GM19324 (cell line): ENCODE measurements at regions not wholly inside any gene's neighbourhood (a gene's known extent, or its start where the extent isn't known, plus 50 kb on each side); places are given as distances from the start of the nearest gene placed in this dataset.
"Not testable (repeated sequence)": the region's sequence is repeated elsewhere in the genome, so short reads cannot be mapped to it uniquely, and the experiment has no call there.

Experiments
- ATAC-seq: cut with Tn5 transposase; IDR thresholded peaks from one replicate; pipeline ENCODE4 v1.9.1; 2021; ENCODE audit warnings: mild to moderate bottlenecking, moderate library complexity; ENCODE audit not compliant: unreplicated experiment, low FRiP score

DNA sequence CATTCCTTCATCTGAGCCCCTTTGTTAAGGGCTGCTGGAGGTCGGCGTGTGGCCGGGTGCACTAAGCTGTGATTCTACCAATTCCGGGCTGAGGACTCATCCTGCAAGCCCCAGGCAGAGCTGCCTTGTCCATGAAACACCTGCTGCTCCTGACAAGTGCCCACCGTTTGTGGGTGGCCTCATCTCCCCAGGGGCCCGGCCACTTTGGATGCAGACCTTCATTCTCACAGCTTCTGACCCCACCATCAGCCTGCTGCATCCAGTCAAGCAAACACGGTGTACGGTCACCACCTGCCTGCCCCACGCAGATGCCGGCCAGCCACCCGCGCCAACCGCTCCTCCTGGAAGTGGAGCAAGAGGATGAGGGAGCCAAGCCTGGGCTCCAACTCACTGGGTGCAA lies 382.7 kb downstream of the THBS2 start:
- no peak for ATAC-seq

DNA sequence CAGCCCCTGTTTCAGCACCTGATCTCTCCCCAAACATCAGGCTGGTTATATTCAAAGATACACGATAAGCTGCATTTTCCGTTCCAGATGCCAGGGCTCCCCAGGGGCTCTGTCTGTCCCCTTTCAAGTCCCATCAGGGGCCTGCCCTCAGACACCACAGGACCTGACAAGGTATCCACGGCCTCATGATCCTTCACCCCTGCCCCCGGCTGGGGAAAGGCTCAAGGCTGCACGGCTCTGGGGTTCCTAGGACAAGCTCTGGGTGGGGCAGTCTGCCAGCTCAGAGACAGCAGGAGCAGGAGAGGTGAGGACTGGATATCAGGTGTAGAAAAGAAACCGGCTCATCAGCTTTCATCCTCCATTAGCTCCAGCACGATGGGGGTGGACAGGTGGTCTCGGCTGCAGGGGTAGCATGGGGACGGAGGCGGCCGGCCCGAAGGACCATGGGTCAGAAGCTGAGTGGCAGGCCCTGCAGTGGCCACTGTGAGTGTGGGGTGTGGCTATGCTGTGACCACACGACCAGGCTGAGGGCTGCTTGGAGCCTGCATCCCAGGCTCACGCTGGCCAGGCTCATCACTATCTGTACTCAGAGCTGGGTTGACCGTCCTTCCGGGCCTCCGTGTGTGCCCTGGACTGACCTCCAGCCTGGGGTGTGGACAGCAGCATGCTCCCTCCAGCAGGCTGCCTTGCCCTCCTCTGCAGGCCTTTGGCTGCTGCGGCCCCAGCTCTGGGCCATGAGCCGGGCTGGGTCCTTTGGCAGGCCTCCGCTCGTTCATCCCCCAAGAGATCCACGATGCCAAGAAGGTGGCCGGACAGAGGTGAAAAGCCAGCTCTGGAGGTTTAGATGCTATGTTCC lies 386.2 kb downstream of the THBS2 start:
- no peak for ATAC-seq

DNA sequence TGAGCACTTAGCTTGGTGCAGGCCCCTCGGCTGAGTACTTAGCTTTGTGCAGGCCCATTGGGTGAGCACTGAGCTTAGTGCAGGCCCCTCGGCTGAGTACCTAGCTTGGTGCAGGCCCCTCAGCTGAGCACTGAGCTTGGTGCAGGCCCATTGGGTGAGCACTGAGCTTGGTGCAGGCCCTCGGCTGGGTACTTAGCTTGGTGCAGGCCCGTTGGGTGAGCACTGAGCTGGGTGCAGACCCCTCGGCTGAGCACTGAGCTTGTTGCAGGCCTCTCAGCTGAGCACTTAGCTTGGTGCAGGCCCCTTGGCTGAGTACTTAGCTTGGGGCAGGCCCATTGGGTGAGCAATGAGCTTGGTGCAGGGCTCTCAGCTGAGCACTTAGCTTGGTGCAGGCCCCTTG lies 387.1 kb downstream of the THBS2 start:
- ATAC-seq: no peak

DNA sequence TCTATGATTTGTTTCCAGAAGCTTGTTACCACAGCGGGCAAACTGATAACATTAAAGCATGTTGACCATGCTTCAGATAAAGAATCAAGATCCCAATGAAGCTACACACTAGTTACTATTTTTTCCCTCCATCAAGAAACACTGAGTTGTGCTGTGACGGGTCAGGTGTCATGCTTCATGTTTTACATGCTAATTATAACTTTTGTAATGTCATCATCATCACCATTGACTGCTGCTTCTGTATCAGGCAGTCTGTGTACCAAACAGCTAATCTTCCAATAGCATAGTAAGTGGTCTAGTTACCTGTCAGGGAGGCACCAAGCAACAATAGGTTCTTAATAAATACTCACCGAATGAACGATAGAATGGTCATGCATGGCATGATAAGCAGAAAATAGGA lies 388.1 kb downstream of the THBS2 start:
- ATAC-seq: no peak

DNA sequence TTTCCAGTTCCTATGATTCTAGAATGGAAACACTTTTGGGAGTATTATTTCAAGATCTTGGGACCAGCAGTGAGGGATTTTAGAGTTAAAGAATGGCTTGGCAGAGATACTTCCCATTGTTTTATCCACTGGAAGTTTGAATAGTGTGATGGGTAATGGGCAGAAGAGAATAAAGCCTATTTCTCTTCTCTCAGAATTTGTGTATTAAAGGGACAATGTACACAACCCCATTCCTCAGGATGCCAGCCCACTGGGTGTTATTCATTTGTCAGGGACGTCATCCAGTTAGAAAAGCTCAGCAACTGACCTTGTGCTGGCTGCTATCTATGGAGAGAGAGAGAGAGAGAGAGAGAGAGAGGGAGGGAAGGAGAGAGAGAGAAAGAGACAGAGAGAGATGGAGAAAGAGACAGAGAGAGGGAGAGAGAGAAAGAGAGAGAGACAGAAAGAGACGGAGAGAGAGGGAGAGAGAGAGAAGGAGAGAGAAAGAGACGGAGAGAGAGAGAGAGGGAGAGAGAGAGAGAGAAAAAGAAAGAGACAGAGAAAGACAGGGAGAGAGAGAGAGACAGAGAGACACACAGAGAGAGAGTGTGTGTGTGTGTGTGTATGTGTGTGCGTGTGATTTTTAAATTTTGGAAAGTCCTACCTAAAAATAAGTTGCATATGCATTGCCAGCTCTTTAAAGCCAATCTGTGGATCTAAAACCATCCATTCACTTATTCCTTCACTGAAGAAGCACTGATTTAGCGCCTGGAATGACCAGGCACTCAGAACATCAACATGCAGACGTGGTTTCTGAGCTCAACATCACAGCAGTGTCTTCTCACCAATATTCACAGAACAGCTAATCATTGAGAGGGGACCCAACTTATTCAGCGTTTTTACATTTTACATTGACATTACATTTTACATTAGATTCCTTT lies 388.8 kb downstream of the THBS2 start:
- ATAC-seq: no peak

DNA sequence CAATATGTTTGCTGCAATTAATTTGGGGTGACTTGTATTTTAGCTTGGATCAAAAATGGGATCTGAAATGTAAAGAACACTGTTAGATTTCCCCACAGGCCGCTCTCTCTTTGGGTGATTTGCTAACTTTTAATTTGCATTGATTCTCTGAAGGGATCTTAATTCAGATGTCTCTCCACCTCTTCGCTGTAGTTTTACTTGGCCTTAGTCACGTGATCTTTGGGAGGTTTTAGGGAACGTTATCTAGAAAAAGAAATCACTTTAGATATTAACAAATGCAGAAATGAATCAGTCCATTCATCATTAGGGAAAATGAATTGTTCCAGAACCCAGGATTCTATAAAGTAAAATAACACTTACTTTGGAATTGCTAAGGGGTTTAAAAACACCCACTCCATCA lies 390.2 kb downstream of the THBS2 start:
- no peak for ATAC-seq

DNA sequence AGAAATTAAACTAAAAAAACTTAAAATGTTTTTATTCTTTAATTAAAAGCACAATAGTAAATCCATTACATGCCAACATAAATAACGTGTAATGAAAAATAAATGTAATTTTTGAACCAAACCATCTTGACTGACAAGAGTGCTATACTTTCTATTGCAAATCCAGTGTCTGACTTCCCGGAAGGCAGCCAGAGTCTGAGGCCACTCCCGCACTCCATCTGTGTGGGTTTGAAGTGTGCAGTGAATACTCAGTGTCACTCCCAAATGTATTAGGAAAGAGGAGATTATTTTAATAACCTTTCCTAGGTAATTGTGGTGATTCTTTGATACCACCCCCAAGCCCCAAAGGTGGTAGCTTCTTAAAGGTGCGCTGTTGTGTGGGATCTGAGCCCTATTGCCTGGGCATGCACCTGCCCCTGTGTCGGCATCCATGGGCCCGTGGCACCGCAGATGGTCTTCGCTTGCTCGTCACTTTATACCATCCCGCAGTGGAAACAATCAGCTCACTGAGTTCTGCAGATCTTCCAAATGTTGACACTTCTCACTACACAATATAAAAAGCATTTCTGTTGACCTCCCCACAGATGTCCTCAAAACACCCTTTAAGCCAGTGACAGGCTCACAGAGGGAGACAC lies 391.2 kb downstream of the THBS2 start:
- no peak for ATAC-seq

DNA sequence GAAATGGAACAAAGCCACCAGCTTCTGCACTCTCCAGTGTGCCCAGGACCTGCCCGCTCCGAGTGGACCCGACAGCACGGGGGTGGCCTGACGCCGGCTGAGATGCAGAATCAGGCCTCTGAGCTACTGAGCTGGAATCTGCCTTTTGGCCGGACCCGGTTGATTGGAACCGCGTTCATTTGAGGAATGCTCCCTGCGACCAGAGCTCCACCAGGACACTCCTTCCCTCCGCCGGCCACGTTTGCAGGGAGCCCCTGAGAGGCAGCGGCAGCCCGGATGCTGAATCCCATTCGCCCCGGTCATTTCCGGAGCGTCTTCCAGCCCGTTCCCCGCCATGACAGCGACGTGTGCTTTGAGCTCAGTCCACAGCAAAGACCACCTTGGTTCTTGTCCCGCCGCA lies 392.7 kb downstream of the THBS2 start:
- no peak for ATAC-seq

DNA sequence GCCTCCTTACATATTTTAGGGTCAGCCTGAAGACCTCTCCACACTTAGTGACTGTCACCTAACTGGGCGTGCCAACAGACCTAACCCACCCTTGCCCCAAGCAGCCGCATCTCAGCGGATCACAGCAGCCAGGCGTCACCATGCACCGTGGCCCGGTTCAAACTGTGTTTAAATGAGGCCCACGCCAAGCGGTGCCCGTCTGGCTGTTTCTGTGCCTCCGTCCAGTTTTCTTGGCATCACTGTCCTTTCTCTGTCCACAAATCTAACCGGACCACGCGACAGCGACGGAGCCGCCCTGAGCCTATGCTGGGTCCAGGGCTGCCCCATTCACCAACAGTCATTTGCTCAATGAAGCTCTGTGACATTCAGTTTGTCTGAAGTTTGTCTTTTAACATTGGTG lies 393.3 kb downstream of the THBS2 start:
- ATAC-seq: no peak

DNA sequence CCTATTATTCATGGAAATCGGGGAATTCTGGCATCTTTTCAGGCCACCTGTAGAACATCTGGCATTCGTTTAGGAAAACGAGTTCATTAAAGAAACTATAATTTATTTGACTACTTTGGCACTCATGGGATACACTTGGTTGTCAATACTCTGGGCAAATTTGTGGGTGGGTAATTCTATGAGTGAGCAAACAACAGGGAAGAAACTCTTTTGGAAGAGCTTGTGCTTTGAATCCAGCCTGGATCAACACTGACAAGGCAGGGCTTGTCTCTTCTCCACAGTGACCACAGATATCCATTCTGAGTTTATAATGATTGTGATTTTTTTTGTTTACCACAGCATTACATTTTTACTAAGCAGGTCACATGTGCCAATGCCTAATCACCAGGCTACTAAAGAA lies 394.7 kb downstream of the THBS2 start:
- ATAC-seq: no peak

DNA sequence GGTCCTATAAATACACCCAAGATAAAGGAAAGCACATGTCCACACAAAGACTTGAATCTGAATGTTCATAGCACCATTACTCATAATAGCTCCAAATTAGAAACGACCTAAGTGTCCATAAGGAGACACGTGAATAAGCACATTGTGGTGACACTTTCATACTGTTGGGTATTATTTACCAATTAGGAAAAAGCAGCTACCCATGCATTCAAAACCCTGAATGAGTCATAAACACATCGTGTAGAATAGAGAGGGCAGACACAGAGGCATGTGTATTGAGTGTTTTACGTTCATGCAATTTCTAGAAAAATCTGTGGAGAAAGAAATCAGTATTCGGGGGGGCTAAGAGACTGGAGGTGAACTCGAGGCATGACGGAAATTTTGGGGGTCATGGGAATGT lies 396.7 kb downstream of the THBS2 start:
- ATAC-seq: no peak

DNA sequence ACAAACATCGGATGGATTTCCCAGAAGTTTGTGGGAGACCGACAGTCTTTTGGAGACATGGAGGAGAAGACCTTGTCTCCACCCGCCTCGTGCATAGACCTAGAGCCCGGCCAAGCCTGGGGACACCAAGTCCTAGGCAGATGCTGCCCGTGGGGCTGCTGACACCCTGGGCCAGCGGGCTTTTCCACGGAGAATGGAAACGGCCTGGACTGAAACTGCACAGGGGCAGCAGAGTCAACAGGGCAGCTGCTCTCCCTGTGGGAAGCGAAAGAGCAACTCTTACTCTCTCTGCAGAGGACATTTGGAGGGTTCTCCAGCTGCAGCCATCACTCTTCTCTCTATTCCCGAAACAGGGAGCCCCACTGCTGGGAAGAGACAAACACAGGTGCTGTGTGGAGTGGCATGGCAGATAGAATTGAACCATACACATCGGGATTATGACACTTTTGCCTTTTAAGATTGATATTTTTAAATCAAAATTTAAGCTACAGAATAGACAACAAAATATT lies 401.2 kb downstream of the THBS2 start:
- ATAC-seq: no peak

DNA sequence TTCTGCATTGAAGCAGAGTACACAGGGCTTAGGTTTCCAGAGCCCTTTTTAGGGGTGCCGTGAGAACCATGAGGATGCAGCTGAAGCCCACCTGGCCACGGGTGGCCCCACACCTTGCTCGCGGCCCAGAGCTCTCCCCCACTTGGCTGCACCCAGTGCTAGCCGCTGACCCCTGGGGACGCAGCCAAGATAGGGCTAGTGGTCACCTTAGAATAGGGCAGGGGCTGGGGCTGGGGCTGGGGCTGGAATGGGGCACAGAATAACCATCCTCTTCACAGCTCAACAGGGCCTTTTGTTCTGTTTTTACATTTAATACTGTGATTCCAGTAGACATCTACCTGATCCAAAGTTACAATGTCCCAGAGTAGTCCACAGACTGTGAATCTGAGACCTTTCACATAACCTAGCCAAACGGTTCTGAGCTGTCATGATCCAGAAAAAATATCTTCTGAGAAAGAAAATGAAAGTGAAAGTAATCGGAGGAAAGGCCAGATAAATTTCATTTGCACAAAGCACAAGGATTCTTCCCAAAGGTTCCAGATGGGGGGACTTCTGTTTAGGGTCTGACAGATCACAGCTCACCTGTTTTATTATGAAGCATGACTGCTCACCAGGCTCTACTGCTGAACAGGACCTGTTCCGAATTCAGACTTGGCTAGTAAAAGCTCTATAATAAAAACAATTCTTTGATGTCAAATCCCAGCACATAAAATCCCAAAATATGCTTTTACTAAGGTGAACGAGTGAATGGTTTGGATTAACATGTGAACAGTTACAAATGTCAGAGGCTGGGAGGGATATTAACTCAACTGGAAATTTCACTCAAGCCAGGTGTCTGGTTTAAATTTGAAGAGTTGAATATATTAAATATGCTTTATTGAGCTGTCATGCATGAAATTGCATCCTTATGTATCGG lies 401.9 kb downstream of the THBS2 start:
- no peak for ATAC-seq

DNA sequence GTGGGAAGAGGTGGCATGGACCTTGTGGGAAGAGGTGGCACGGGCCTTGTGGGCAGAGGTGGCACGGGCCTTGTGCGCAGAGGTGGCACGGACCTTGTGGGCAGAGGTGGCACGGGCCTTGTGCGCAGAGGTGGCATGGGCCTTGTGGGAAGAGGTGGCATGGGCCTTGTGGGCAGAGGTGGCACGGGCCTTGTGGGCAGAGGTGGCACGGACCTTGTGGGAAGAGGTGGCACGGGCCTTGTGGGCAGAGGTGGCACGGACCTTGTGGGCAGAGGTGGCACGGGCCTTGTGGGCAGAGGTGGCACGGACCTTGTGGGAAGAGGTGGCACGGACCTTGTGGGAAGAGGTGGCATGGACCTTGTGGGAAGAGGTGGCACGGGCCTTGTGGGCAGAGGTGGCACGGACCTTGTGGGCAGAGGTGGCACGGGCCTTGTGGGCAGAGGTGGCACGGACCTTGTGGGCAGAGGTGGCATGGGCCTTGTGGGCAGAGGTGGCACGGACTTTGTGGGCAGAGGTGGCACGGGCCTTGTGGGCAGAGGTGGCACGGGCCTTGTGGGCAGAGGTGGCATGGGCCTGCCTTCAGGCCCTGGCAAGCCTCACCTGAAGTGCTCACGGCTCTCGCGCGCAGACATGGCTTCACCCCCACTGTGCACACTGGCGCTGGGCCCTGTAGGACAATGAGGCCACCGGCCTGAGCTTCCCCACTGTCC lies 403.5 kb downstream of the THBS2 start:
- not testable (repeated sequence) for ATAC-seq

DNA sequence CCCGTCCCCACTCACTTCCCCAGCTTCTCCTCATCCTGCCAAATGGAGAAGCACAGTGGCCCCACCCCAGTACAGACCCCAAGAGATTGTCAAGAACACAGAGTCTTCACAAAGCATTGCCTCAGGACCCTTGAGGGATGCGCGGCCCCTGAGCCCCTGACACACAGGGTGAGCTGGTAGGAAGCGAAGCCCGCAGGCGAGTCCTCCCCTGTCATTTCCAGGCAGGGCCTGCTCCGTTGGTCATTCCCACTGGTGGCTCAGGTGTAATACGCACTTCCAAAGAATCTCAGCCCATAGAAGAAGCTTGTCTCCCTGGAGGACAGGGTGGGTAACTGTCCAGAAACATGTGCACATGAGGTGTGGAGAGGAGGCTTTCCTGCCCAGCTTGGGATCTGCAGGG lies 404.2 kb downstream of the THBS2 start:
- no peak for ATAC-seq

DNA sequence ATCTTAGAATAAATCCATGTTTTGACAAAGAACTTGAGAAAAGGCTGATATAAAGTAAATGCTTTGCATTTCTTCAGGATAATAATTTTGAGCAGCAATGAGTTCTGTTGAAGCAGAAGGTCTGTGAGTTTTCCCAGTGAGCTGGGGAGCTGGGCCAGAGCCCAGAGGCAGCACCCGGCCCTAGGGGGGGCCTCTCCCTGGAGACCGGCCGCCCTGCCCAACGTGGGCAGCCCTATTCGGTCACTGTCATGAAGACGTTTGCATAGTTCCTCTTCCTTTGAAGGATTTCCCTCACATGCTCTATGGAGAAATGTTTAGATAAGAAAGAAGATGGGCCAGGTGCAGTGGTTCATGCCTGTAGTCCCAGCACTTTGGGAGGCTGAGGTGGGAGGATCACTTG lies 404.8 kb downstream of the THBS2 start:
- no peak for ATAC-seq

DNA sequence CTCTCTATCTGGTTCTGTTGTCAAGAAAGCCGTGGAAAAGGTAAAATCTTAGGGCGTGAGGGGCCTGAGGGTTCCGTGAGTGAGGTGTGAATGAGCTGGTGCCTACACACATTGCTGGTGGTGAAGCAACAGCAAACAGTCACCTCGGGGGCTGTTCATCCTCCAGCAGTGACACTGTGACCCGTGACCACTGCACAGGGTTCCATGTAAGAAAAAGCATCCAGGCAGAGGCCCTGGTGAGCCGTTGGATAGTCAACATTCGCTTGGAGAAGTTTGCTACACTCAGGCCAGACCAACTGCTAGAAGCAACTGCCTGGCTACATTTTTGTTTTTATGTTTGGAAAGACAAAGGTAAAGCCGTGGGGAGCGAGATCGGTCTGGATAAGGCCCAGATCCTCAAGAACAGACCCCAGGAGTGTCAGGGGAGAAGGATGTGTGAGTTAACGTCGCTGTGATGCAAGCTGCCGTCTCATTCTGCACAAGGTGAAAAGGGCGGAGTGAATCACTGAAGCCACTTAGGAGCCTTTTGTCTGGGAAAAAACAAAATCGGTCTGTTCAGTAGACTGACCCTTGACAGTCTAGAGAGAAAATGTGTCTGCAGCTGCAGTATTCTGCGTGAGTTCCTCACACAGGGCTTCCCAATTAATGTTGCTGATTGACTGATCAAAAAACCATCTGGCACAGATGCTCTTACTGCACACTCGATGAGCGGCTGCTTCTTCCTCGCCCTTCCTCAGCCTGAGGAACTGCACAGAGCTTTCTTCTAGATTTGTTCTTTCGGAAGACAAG lies 404.0 kb downstream of the SMOC2 start:
- ATAC-seq: no peak

DNA sequence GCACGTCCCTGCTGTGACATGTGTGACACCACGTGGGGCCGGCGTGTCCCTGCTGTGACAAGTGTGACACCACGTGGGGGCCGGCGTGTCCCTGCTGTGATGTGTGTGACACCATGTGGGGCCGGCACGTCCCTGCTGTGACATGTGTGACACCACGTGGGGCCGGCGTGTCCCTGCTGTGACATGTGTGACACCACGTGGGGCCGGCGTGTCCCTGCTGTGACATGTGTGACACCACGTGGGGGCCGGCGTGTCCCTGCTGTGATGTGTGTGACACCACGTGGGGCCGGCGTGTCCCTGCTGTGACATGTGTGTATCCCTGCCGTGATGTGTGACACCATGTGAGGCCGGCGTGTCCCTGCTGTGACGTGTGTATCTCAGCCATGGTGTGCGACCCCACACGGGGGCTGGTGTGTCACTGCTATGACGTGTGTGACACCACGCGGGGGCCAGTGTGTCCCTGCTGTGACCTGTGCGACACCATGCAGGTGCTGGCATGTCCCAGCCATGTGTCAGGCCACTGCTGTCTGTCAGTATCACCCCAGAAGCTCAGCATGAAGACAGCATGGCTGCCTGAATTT lies 401.7 kb downstream of the SMOC2 start:
- ATAC-seq: not testable (repeated sequence)
